Neuronal stem cell (in vitro differentiated cells): ENCODE measurements at regions not wholly inside any gene's neighbourhood (a gene's known extent, or its start where the extent isn't known, plus 50 kb on each side); places are given as distances from the start of the nearest gene placed in this dataset.
"Not testable (repeated sequence)": the region's sequence is repeated elsewhere in the genome, so short reads cannot be mapped to it uniquely, and the experiment has no call there.

Experiments
- DNase-seq: peaks from one replicate; pipeline ENCODE4 v3.0.0-alpha.2; 2013; ENCODE audit warnings: low spot score
- H2AFZ ChIP-seq: one replicate; pipeline ENCODE4 v1.6.1; 2013; ENCODE audit warnings: mild to moderate bottlenecking, low read length, inconsistent platforms
- H2AK5ac ChIP-seq: 2 replicates; pipeline ENCODE4 v1.6.1; 2013; ENCODE audit warnings: low read depth, mild to moderate bottlenecking, inconsistent platforms, low read length, moderate library complexity, mixed read lengths
- H2BK120ac ChIP-seq: 2 replicates; pipeline ENCODE4 v1.6.1; 2013; ENCODE audit warnings: low read depth, mild to moderate bottlenecking, inconsistent platforms, low read length, moderate library complexity, mixed read lengths
- H2BK12ac ChIP-seq: one replicate; pipeline ENCODE4 v1.6.1; 2013; ENCODE audit warnings: low read length, inconsistent platforms
- H2BK15ac ChIP-seq: 2 replicates; pipeline ENCODE4 v1.6.1; 2013; ENCODE audit warnings: mild to moderate bottlenecking, low read length, inconsistent platforms, mixed read lengths
- H2BK5ac ChIP-seq: one replicate; pipeline ENCODE4 v1.6.1; 2013; ENCODE audit warnings: inconsistent platforms, mild to moderate bottlenecking, low read length, moderate library complexity
- H3K14ac ChIP-seq: one replicate; pipeline ENCODE4 v1.6.1; 2013; ENCODE audit warnings: low read length, inconsistent platforms
- H3K18ac ChIP-seq: 2 replicates; pipeline ENCODE4 v1.6.1; 2013; ENCODE audit warnings: low read length, inconsistent platforms
- H3K23ac ChIP-seq: 2 replicates; pipeline ENCODE4 v1.6.1; 2013; ENCODE audit warnings: low read depth, mild to moderate bottlenecking, mixed read lengths, low read length, inconsistent platforms; ENCODE audit not compliant: poor library complexity
- H3K27ac ChIP-seq: replicated peaks from 3 replicates; pipeline ENCODE4 v1.5.1; 2013; ENCODE audit warnings: low read length, inconsistent platforms
- H3K27me3 ChIP-seq, 3 experiments: 2 replicates each; pipeline ENCODE4 v1.6.1; 2013; ENCODE audit warnings: low read length in 3 of 3, mild to moderate bottlenecking in 2 of 3, inconsistent platforms in 1 of 3, low read depth in 1 of 3, mixed read lengths in 1 of 3, moderate library complexity in 1 of 3; ENCODE audit not compliant: control insufficient read depth in 3 of 3, insufficient read depth in 3 of 3
- H3K36me3 ChIP-seq, 2 donors: replicated peaks in 1 of 2; 2 replicates each; pipeline ENCODE4 v1.6.1; 2013; ENCODE audit warnings: low read length in 2 of 2; ENCODE audit not compliant: control insufficient read depth in 2 of 2, insufficient read depth in 2 of 2
- H3K4ac ChIP-seq: 2 replicates; pipeline ENCODE4 v1.6.1; 2013; ENCODE audit warnings: inconsistent platforms, mild to moderate bottlenecking, low read length, moderate library complexity
- H3K4me1 ChIP-seq, 2 donors: 1 replicate in 1 of 2; 2 replicates in 1 of 2; pipeline ENCODE4 v1.6.1; 2013; ENCODE audit warnings: low read length in 2 of 2, low read depth in 1 of 2; ENCODE audit not compliant: control insufficient read depth in 2 of 2, insufficient read depth in 1 of 2
- H3K4me2 ChIP-seq: one replicate; pipeline ENCODE4 v1.6.1; 2013; ENCODE audit warnings: mild to moderate bottlenecking, low read length, inconsistent platforms; ENCODE audit not compliant: insufficient read depth, poor library complexity, severe bottlenecking
- H3K4me3 ChIP-seq, 2 donors: 2 replicates each; pipeline ENCODE4 v1.5.1; 2013; ENCODE audit warnings: low read length in 2 of 2, mild to moderate bottlenecking in 2 of 2, inconsistent platforms in 1 of 2, moderate library complexity in 1 of 2
- H3K79me1 ChIP-seq: one replicate; pipeline ENCODE4 v1.6.1; 2013; ENCODE audit warnings: low read depth, mild to moderate bottlenecking, inconsistent platforms, low read length, moderate library complexity
- H3K9ac ChIP-seq: one replicate; pipeline ENCODE4 v1.6.1; 2013; ENCODE audit warnings: mild to moderate bottlenecking, low read depth, low read length, inconsistent platforms; ENCODE audit not compliant: poor library complexity
- H3K9me3 ChIP-seq, 2 donors: replicated peaks in 1 of 2; 2 replicates each; pipeline versions ENCODE3 to v1.6.1; 2013; ENCODE audit warnings: low read length in 2 of 2, mild to moderate bottlenecking in 2 of 2, inconsistent platforms in 1 of 2, low read depth in 1 of 2, mixed read lengths in 1 of 2, moderate library complexity in 1 of 2; ENCODE audit not compliant: control insufficient read depth in 2 of 2, insufficient read depth in 1 of 2
- H4K8ac ChIP-seq: one replicate; pipeline ENCODE4 v1.6.1; 2013; ENCODE audit warnings: low read depth, mild to moderate bottlenecking, inconsistent platforms, low read length, moderate library complexity
- H4K91ac ChIP-seq: one replicate; pipeline ENCODE4 v1.6.1; 2013; ENCODE audit warnings: low read length, low read depth, mild to moderate bottlenecking, inconsistent platforms; ENCODE audit not compliant: poor library complexity
- WGBS, 2 donors: extraction: QIAGEN DNeasy Blood & Tissue Kit; methylation state at CpG; one replicate each; pipeline ENCODE4 v1.1.7; 2013; ENCODE audit warnings: missing lambda C conversion rate in 2 of 2, mixed read lengths in 1 of 2; ENCODE audit not compliant: insufficient read length in 2 of 2, insufficient replicate concordance in 1 of 2; ENCODE audit errors: extremely low coverage in 2 of 2; 5-methylcytosine and 5-hydroxymethylcytosine counted together

DNA sequence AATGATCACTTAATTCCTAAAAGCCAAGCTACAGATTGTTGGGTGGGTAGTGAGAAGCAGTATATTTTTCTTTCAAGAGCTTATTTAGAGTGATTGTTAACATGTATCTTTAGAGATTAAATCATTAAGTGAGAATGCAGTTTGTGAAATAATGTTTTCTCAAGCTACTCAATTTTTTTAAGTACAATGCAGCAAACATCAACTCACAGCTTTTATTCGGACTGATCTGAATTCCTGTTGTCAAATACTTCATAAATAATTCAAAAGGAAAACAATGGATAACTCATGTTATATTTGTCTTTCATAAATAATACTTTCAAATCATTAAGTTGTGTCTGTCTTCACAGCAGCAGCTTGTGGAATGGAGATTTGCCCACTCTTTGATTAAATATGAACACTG, 271.1 kb upstream of the DEPDC1 start:
- Histone ChIP-seq H3K4me1 (no peaks in the 10 kb centered on the region), H2BK120ac (no peak overlapping the region), H2AK5ac (no peak overlapping the region), H3K27ac (no peak overlapping the region), H2BK12ac (no peak overlapping the region), H3K23ac (no peak overlapping the region), H3K14ac (no peak overlapping the region), H2BK5ac (no peak overlapping the region), H3K27me3 (no peaks in the 10 kb centered on the region), H3K18ac (no peak overlapping the region), H2AFZ (no peak overlapping the region), H3K4me3 (no peak overlapping the region), H3K4ac (no peak overlapping the region), H4K8ac (no peak overlapping the region), H4K91ac (no peak overlapping the region), H3K9ac (no peak overlapping the region), H3K36me3 (no peaks in the 10 kb centered on the region), H2BK15ac (no peak overlapping the region), H3K9me3 (no peaks in the 10 kb centered on the region), H3K79me1 (no peaks in the 10 kb centered on the region), H3K4me2 (no peak overlapping the region)
- DNase-seq, result no peak
- no CpG with 5 or more reads among the region's 1 CpG for WGBS, 2 donors

DNA sequence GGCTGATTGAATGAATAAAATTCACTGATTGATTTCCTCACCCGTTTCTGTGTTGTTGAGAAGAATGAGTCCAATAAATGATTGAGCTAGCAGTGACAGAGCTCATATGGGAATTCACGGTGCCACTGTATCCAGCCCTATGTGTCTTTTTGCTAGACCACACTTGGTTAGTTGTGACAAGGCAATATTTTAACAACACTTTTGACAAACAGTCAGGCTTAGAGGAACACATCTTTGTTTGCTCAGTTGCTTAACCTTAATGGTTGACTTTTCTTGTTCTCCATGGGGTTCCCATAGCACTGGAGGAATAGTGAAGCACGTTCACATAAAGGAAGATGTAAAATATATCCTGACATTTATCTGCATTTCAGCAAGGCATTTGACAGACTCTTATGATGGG, 273.9 kb upstream of the DEPDC1 start:
- DNase-seq, result no peak
- H3K27ac ChIP-seq, result no peak overlapping the region
- H3K4me1 ChIP-seq, result no peaks in the 10 kb centered on the region
- H2BK120ac ChIP-seq, result no peak overlapping the region
- H3K4ac ChIP-seq, result no peak overlapping the region
- no peak overlapping the region for H2BK5ac ChIP-seq
- no peaks in the 10 kb centered on the region for H3K79me1 ChIP-seq
- H3K9ac ChIP-seq, result no peak overlapping the region
- H4K8ac ChIP-seq, result no peak overlapping the region
- H2AFZ ChIP-seq, result no peak overlapping the region
- no peak overlapping the region for H2AK5ac ChIP-seq
- no peak overlapping the region for H2BK15ac ChIP-seq
- H3K23ac ChIP-seq, result no peak overlapping the region
- H3K9me3 ChIP-seq, result no peaks in the 10 kb centered on the region
- H3K4me2 ChIP-seq, result no peak overlapping the region
- no peak overlapping the region for H3K18ac ChIP-seq
- H3K36me3 ChIP-seq, result no peaks in the 10 kb centered on the region
- H2BK12ac ChIP-seq, result no peak overlapping the region
- H3K14ac ChIP-seq, result no peak overlapping the region
- H3K4me3 ChIP-seq, result no peak overlapping the region
- no peak overlapping the region for H4K91ac ChIP-seq
- no peaks in the 10 kb centered on the region for H3K27me3 ChIP-seq
- WGBS, 2 donors, result no CpG with 5 or more reads among the region's 3 CpGs

DNA sequence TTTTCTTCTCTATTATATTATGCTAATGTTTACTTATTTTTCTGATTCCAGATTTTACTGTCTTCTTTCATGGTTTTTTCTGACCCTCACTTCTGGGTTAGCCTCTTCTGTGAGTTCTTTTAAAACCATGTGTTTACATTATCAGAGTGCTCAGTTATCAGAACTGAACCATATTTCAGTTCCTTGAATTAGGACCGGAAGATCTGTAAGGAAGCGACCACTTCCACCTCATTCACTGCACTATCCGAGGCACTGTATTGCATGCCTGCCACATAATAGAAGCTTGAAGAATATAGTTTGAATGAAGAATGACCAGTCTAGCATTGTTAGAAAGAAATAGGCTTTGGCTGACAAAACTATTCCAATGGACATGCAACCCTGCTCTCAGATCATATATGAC, 281.0 kb upstream of the DEPDC1 start:
- no CpG with 5 or more reads among the region's 3 CpGs for WGBS, 2 donors

DNA sequence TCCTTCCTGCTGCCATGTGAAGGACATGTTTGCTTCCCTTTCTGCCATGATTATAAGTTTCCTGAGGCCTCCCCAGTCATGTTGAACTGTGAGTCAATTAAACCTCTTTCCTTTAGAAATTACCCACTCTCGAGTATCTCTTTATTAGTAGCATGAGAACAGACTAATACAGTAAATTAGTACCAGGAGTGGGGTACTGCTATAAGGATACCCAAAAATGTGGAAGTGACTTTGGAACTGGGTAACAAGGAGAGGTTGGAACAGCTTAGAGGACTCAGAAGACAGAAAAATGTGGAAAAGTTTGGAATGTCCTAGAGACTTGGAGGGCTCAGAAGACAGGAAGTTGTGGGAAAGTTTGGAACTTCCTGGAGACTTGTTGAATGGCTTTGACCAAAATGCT, 283.0 kb upstream of the DEPDC1 start:
- not testable (repeated sequence) for H2AK5ac ChIP-seq, H3K9me3 ChIP-seq, H3K14ac ChIP-seq, H4K91ac ChIP-seq, H3K4ac ChIP-seq, H3K9ac ChIP-seq, H3K36me3 ChIP-seq, H2BK12ac ChIP-seq, H2BK120ac ChIP-seq, H3K79me1 ChIP-seq, H3K4me3 ChIP-seq, H2BK5ac ChIP-seq, H3K27me3 ChIP-seq, H3K27ac ChIP-seq, H4K8ac ChIP-seq, H2BK15ac ChIP-seq, H3K23ac ChIP-seq, H3K18ac ChIP-seq, H2AFZ ChIP-seq, H3K4me2 ChIP-seq, H3K4me1 ChIP-seq, DNase-seq
- no CpG with 5 or more reads among the region's 1 CpG for WGBS, 2 donors

More for the DNA sequence above, 281.0 kb upstream of the DEPDC1 start:
- Histone ChIP-seq H3K27me3 (no peaks in the 10 kb centered on the region), H3K4me2 (no peak overlapping the region), H3K14ac (no peak overlapping the region), H3K27ac (no peak overlapping the region), H3K79me1 (no peaks in the 10 kb centered on the region), H3K18ac (no peak overlapping the region), H2BK120ac (no peak overlapping the region), H4K91ac (no peak overlapping the region), H4K8ac (no peak overlapping the region), H2AFZ (no peak overlapping the region), H2BK5ac (no peak overlapping the region), H3K9ac (no peak overlapping the region), H2BK15ac (no peak overlapping the region), H3K23ac (no peak overlapping the region), H3K4ac (no peak overlapping the region), H2BK12ac (no peak overlapping the region), H3K4me1 (no peaks in the 10 kb centered on the region), H3K4me3 (no peak overlapping the region), H2AK5ac (no peak overlapping the region), H3K9me3 (peaks cover 0 to 2% of the 10 kb centered on the region in 2 donors), H3K36me3 (peaks cover 0 to 2% of the 10 kb centered on the region in 2 donors)
- no peak for DNase-seq
